GM12873 (cell line): ENCODE measurements at regions not wholly inside any gene's neighbourhood (a gene's known extent, or its start where the extent isn't known, plus 50 kb on each side); places are given as distances from the start of the nearest gene placed in this dataset.

Experiments
- CTCF ChIP-seq: IDR thresholded peaks from 2 replicates; pipeline ENCODE4 v1.5.1; 2012; ENCODE audit warnings: low read depth, mild to moderate bottlenecking, moderate library complexity, low read length, control low read depth; ENCODE audit not compliant: insufficient read depth; ENCODE audit errors: missing control alignments

GRCh38 chr12:115044073-115044472 is 360.1 kb upstream of the TBX3 start:
- TF ChIP-seq CTCF, result no peak

DNA sequence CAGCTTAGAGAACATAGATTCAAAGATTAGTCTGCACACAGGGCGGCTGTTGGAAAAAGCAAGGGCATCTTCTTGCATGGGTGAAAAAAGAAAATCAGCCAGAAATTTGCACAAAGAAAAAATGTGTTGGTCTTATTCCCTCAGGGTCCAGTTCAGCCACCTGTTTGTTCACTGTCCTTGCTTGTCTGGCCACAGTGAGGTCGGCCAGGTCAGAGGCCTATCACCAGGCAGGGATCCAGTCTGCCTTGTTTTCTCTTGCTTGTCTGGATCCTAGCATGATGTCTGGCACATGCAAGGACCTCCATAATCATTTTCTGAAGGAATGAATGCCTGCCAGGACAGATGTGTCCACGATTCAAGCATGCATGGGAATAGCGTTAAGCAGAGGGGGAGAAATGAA is 359.1 kb upstream of the TBX3 start:
- TF ChIP-seq CTCF, result no peak

- TF ChIP-seq CTCF, result no peak
Measured at GRCh38 chr12:115042341-115042740, 358.4 kb upstream of the TBX3 start.

DNA sequence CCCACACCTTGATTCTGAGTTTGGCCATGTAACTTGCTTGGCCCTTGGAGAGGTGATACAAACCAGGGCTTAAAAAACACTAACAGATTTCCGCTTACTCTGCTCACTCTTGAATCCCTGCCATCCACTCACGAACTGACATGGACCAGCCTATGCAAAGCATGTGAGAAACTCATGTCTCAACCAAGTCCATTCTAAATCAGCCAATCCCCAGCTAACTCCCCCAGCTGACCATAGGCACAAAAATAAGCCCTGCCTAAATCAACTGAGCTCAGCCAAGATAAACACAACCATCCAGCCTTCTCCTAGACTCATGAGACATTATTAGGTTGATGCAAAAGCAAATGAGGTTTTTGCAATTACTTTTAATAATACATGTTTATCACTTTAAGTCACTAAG is 353.9 kb upstream of the TBX3 start:
- no peak for TF ChIP-seq CTCF

GRCh38 chr12:115035535-115036107 is 351.6 kb upstream of the TBX3 start:
- TF ChIP-seq CTCF, result no peak

GRCh38 chr12:115032521-115032920 is 348.5 kb upstream of the TBX3 start:
- TF ChIP-seq CTCF, result no peak

DNA sequence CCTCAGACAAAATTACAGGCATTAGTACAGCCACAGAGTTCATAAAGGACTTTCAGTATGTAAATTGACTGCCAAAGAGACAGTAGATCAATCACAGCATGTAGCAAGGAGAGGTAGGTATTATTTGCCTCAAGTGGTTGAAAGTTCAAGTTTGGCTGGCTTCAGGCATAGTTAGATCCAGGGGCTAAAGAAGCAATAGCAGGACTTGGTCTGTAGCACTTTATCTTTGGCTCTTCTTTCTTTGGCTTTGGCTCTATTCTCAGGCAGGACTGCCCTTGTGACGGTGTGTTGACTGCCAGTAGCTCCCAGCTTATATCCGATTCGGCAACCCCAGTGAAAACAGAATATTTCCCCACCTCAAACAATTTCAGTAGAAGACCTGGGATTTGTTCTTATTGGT is 346.0 kb upstream of the TBX3 start:
- TF ChIP-seq CTCF, result no peak
